GM21529 (cell line): ENCODE measurements at regions not wholly inside any gene's neighbourhood (a gene's known extent, or its start where the extent isn't known, plus 50 kb on each side); places are given as distances from the start of the nearest gene placed in this dataset.
"Not testable (repeated sequence)": the region's sequence is repeated elsewhere in the genome, so short reads cannot be mapped to it uniquely, and the experiment has no call there.

Source experiments
- ATAC-seq: cut with Tn5 transposase; IDR thresholded peaks from one replicate; pipeline ENCODE4 v1.9.1; 2021; ENCODE audit not compliant: unreplicated experiment

DNA sequence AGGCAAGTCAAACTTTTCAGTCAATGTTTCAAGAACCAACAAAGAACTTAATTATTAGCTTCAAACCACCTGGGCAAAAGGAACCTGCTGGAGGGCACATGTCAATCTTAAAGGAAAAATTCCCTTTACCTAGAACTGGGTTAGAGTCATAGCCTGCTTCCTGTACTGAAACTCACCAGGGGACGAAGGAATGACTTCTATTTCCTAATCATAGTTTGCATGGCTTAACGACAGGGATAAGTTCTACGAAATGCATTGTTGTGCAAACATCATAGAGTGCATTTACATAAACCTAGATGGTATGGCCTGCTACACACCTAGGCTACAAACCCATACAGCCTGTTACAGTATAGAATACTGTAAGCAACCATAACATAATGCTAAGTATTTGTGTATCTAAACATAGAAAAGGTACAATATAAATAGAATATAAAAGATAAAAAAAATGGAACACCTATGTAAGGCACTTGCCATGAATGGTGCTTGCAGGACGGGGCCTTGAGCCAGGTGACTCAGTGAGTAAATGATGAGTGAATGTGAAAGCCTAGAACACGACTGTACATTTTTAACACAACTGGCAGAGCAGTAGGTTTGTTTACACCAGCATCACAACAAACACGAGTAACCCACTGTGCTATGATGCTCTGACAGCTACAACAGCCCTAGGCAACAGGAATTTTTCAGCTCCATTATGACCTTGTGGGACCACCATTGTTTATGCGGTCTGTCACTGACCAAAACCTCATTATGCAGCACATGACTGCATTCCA lies 234.9 kb upstream of the CAND1 start:
- ATAC-seq, result no peak

- no peak for ATAC-seq
Observed at GRCh38 chr12:67035121-67035520, 234.0 kb upstream of the CAND1 start.

GRCh38 chr12:67038486-67038885 lies 230.7 kb upstream of the CAND1 start:
- ATAC-seq, result no peak

DNA sequence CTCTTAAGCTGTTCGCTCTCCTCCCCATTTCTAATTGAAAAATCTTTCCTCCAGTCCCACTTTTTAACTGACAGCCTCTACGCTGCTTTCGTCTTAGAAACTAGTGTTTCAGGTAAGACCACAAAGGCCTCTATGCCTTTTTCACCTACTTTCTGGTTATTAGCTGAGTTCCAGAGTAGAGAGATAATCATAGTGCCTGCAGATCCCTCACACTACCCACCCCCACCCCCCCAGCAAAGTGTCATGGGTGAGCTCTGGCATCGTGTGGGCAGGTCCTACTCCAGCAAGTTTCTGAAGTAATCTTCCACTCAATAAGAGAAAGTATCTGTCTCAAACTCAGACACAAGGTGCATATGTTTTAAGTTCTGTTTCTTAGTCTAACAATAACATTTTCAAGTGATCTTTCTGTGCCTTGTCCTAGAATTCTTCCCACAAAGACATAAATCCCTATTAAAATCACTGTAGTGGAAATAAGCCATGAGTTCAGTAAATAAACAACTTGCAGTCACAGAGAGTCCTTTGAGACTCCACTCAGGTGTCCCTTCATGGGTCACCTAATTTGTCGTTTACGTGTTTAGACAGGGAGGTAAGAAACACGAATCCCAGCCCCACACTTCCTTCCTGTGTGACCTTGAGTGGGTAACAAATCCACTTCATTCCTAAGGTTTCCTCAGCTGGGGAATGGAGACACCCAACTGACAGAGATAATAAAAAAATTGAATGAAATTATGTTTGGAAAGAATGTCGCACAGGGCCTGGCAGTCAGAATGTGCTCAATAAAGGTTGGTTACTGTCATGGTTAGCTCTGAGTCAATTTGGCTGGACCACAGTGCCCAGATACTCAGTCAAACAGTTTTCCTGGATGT lies 228.9 kb upstream of the CAND1 start:
- no peak for ATAC-seq

GRCh38 chr12:67040861-67041137 lies 228.4 kb upstream of the CAND1 start:
- no peak for ATAC-seq

DNA sequence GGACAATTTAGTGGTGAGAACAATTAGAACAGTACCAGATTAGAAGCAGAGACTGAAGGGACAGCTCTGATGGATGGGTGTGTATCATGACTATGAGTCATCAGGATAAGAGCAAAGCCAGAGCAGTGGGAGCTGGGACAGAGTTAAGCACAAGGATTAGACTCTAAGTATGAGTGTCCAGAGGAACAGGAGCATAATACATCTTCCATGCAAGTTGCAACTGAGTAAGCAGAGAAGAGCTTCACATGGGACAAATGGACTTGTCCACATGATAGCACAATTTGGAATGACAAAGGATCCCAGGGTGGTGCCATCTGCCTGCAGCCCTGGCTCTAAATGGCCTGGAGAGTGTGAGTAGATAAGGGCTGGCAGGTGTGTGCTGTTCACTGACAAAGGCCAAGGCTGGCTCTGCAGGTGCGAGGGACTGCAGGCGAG lies 226.4 kb upstream of the CAND1 start:
- ATAC-seq, result no peak

GRCh38 chr12:67043771-67044170 lies 225.4 kb upstream of the CAND1 start:
- no peak for ATAC-seq

GRCh38 chr12:67045650-67046049 lies 223.5 kb upstream of the CAND1 start:
- ATAC-seq, result no peak

DNA sequence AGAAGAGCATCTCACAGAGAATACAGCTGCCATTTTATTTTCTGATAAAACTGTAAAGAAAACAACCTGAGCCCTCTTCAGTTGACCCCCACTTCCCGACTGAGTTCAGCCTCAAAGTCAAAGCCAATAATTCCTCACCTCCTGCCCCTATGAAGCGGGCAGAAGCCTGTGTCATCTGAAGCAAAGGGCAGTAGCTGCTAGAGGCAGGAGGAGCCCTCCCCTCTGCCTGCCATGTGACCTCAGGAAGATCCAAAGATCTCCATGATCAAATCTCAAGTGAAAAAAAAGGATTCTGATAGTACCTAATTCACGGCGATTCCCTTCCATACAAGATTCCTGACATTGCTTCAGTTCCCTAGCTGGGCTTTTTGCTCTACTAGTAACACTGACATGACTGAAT lies 223.1 kb upstream of the CAND1 start:
- no peak for ATAC-seq

GRCh38 chr12:67047634-67048033 lies 221.5 kb upstream of the CAND1 start:
- no peak for ATAC-seq

DNA sequence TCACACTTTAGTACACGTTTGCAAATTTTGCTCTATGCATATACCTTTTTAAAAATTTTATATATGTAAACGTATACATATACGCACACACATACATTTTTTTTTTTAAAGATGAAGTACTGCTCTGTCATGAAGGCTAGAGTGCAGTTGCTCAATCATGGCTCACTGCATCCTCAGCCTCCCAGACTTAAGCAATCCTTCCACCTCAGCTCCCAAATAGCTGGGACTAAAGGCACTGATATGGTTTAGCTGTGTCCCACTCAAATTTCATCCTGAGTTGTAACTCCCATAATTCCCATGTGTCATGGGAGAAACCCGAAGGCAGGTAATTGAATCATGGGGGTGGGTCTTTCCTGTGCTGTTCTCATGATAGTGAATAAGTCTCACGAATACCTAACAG lies 220.8 kb upstream of the CAND1 start:
- ATAC-seq, result no peak

GRCh38 chr12:67049199-67049598 lies 220.0 kb upstream of the CAND1 start:
- ATAC-seq, result not testable (repeated sequence)

- ATAC-seq, result no peak
Observed at GRCh38 chr12:67052981-67053380, 216.2 kb upstream of the CAND1 start.

GRCh38 chr12:67056329-67056728 lies 212.8 kb upstream of the CAND1 start:
- ATAC-seq, result no peak

GRCh38 chr12:67057072-67057471 lies 212.1 kb upstream of the CAND1 start:
- no peak for ATAC-seq

- no peak for ATAC-seq
Observed at GRCh38 chr12:67062193-67062592, 207.0 kb upstream of the CAND1 start.

DNA sequence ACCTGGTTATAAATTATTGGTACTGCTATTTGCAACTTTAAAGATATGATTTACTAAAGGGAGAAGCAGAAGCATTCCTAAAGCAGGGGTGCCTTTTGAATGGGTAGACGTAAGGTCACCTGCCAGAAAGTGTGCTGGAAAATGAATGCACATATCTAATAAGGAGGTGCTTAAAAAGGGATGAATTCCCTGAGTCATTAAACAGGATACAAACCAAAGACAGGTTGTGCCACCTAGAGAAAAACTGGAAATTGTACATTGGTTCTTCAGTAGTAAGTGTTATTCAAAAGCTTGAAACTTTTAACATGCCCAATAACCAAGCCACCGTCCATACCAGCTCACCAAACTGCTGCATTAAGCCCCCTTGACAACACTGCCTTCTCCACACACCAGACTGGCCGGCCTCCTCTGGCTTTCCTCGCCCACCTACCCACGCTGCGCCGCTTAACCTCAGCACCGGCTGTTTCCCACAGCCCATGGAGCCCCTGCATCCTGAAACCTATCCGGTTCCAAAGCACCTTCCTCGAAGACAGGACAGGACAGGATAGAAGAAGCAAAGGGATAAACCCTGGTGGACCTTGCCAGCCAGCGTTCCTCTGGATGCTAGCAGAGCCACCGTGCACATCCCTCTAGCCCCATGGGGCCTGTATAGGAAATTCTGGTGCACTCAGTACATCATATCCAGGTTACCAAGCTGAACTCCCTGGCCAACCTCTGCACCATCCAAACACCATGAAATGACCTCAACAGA lies 201.5 kb upstream of the CAND1 start:
- ATAC-seq, result no peak

DNA sequence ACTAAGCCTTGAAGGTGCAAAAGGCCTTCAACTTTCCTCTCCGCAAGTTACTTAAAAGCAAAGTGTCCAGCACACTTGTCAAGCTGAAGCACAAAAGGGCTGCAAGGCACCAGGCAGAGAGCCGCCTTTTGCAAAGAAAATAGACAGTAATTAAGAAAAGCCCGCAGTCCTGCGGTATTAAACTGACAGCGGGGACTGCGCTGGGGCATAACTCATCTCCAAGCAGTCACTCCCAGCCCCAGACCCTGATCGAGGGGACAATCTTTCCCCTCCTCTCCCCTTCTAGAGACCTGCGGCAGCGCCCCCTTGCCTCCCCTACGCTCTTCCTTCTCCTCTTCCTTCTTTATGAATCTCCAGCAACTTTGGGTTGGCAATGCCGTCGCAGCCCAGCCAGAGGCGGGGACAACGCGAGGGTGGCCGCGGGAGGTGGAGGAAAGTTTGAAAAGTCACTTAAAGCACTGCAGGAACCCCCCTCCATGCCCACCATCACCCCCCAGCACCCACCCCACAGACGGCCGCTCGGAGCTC lies 200.9 kb upstream of the CAND1 start:
- ATAC-seq, result no peak

GRCh38 chr12:67068761-67069450 lies 200.3 kb upstream of the CAND1 start:
- peak; percentile 57 for ATAC-seq

- peak; percentile 73 for ATAC-seq
Observed at GRCh38 chr12:67069451-67070306, 199.5 kb upstream of the CAND1 start.
